GM12864 (cell line): ENCODE measurements at regions not wholly inside any gene's neighbourhood (a gene's known extent, or its start where the extent isn't known, plus 50 kb on each side); places are given as distances from the start of the nearest gene placed in this dataset.

Source experiments
- DNase-seq: peaks from one replicate; pipeline ENCODE4 v3.0.0-alpha.2; 2011; ENCODE audit warnings: low read depth
- H3K4me3 ChIP-seq: 2 replicates; pipeline ENCODE4 v1.5.1; 2011; ENCODE audit warnings: mild to moderate bottlenecking, low read depth, low read length, control low read depth
- CTCF ChIP-seq: IDR thresholded peaks from 2 replicates; pipeline ENCODE4 v1.5.1; 2011; ENCODE audit warnings: low read depth, mild to moderate bottlenecking, moderate library complexity, low read length, control low read depth, inconsistent platforms; ENCODE audit errors: missing control alignments

- H3K4me3 ChIP-seq, result no peak overlapping the region
- no peak for DNase-seq
- no peak for TF ChIP-seq CTCF
Measured at GRCh38 chr2:17282826-17283225, 235.4 kb downstream of the RAD51AP2 start.

GRCh38 chr2:17282245-17282644 lies 236.0 kb downstream of the RAD51AP2 start:
- H3K4me3 ChIP-seq, result no peak overlapping the region
- no peak for DNase-seq
- no peak for TF ChIP-seq CTCF

GRCh38 chr2:17276220-17276619 lies 242.0 kb downstream of the RAD51AP2 start:
- DNase-seq, result no peak
- TF ChIP-seq CTCF, result no peak
- H3K4me3 ChIP-seq, result no peak overlapping the region

GRCh38 chr2:17272652-17273525 lies 245.4 kb downstream of the RAD51AP2 start:
- H3K4me3 ChIP-seq, result no peak overlapping the region
- no peak for TF ChIP-seq CTCF
- DNase-seq, result no peak

- no peak overlapping the region for H3K4me3 ChIP-seq
- no peak for TF ChIP-seq CTCF
- no peak for DNase-seq
Measured at GRCh38 chr2:17272170-17272569, 246.1 kb downstream of the RAD51AP2 start.

GRCh38 chr2:17271416-17271815 lies 246.8 kb downstream of the RAD51AP2 start:
- no peak for DNase-seq
- H3K4me3 ChIP-seq, result no peak overlapping the region
- no peak for TF ChIP-seq CTCF

- no peak for TF ChIP-seq CTCF
- no peak for DNase-seq
- H3K4me3 ChIP-seq, result no peak overlapping the region
Measured at GRCh38 chr2:17270894-17271293, 247.3 kb downstream of the RAD51AP2 start.
